ENCODE measurements at regions not wholly inside any gene's neighbourhood (a gene's known extent, or its start where the extent isn't known, plus 50 kb on each side); places are given as distances from the start of the nearest gene placed in this dataset.

- TF ChIP-seq POLR2A (IDR thresholded peaks at IDR 0.05) (no peak), CTCF (IDR thresholded peaks at IDR 0.05) (no peak), EP300 (IDR thresholded peaks at IDR 0.05; ENCODE audit: low read depth) (no peak), POLR2AphosphoS5 (IDR thresholded peaks at IDR 0.05) (no peak)
Measured at GRCh38 chr5:5632678-5633077, 210.2 kb downstream of the ICE1 start.

All from transverse colon (tissue), 4 donors.